ENCODE measurements at regions not wholly inside any gene's neighbourhood (a gene's known extent, or its start where the extent isn't known, plus 50 kb on each side); places are given as distances from the start of the nearest gene placed in this dataset.

DNA sequence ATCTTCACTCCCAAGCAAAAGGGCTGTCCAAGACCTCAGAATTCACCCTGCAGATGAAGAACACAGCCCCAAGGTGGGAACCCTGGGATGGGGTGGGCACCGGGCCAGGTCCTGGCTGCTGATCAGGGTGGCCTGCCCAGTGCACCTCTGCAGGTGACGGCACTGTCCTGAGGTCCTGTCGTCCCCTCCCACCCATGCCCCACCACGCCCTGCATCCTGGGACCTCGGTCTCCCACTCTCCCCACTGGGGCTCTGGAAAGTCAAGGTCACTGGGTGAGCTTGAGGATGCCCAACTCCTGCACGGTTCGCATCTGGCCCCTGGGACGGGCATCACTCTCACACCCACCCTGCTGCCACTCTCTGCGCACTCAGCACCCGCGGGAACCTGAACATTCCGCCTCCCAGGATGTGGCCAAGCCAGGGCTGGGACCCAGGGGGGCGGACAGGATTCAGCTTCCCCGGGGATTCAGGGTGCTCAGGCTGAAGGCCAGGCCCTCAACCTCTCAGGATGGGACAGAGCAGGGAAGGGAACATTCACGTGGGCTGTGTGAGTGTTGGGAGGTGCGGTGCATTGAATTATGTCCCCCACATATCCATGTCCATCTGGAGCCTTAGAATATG, 115.9 kb downstream of the CPZ start:
- TF ChIP-seq CEBPB (IDR thresholded peaks at IDR 0.05; ENCODE audit: borderline replicate concordance in 1 of 2, low read depth in 2 of 2, low read length in 2 of 2) (no peak), ZNF217 (IDR thresholded peaks at IDR 0.05) (no peak), RCOR1 (conservative IDR thresholded peaks at IDR 0.05; ENCODE audit: low read depth, low read length) (no peak), POLR2A (IDR thresholded peaks at IDR 0.05; ENCODE audit: low read depth, low read length) (no peak), KDM1A (IDR thresholded peaks at IDR 0.05; ENCODE audit: borderline replicate concordance) (no peak), CREM (IDR thresholded peaks at IDR 0.05; ENCODE audit: low read depth) (no peak), JUND (IDR thresholded peaks at IDR 0.05; ENCODE audit: low read depth, low read length) (no peak), MEF2B (IDR thresholded peaks at IDR 0.05; ENCODE audit: partially characterized antibody, poor library complexity, severe bottlenecking) (no peak)
- TF ChIP-seq, protein P1, sequence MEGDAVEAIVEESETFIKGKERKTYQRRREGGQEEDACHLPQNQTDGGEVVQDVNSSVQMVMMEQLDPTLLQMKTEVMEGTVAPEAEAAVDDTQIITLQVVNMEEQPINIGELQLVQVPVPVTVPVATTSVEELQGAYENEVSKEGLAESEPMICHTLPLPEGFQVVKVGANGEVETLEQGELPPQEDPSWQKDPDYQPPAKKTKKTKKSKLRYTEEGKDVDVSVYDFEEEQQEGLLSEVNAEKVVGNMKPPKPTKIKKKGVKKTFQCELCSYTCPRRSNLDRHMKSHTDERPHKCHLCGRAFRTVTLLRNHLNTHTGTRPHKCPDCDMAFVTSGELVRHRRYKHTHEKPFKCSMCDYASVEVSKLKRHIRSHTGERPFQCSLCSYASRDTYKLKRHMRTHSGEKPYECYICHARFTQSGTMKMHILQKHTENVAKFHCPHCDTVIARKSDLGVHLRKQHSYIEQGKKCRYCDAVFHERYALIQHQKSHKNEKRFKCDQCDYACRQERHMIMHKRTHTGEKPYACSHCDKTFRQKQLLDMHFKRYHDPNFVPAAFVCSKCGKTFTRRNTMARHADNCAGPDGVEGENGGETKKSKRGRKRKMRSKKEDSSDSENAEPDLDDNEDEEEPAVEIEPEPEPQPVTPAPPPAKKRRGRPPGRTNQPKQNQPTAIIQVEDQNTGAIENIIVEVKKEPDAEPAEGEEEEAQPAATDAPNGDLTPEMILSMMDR (IDR thresholded peaks at IDR 0.05 in 2 of 3, conservative IDR thresholded peaks at IDR 0.05 in 1 of 3; ENCODE audit: control insufficient read depth in 2 of 3, extremely low read depth in 1 of 3, insufficient read depth in 1 of 3, low read depth in 3 of 3, low read length in 3 of 3), result no peak
- TF ChIP-seq, protein P2, sequence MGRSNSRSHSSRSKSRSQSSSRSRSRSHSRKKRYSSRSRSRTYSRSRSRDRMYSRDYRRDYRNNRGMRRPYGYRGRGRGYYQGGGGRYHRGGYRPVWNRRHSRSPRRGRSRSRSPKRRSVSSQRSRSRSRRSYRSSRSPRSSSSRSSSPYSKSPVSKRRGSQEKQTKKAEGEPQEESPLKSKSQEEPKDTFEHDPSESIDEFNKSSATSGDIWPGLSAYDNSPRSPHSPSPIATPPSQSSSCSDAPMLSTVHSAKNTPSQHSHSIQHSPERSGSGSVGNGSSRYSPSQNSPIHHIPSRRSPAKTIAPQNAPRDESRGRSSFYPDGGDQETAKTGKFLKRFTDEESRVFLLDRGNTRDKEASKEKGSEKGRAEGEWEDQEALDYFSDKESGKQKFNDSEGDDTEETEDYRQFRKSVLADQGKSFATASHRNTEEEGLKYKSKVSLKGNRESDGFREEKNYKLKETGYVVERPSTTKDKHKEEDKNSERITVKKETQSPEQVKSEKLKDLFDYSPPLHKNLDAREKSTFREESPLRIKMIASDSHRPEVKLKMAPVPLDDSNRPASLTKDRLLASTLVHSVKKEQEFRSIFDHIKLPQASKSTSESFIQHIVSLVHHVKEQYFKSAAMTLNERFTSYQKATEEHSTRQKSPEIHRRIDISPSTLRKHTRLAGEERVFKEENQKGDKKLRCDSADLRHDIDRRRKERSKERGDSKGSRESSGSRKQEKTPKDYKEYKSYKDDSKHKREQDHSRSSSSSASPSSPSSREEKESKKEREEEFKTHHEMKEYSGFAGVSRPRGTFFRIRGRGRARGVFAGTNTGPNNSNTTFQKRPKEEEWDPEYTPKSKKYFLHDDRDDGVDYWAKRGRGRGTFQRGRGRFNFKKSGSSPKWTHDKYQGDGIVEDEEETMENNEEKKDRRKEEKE (IDR thresholded peaks at IDR 0.05), result no peak
